CD4-positive, CD25-positive, alpha-beta regulatory T cell (primary cell): ENCODE measurements at regions not wholly inside any gene's neighbourhood (a gene's known extent, or its start where the extent isn't known, plus 50 kb on each side); places are given as distances from the start of the nearest gene placed in this dataset.
A peak's percentile ranks its signal among the peaks of the same experiment; 100 is the strongest.
"Not testable (repeated sequence)": the region's sequence is repeated elsewhere in the genome, so short reads cannot be mapped to it uniquely, and the experiment has no call there.

Source experiments
- ATAC-seq, 2 donors: fragments of 150-1000 bp; cut with Tn5 transposase; one replicate each; pipeline ENCODE4 v1.10.0; 2021; ENCODE audit warnings: low read depth in 2 of 2, moderate number of reproducible peaks in 2 of 2, moderate library complexity in 1 of 2
- DNase-seq, 3 donors: peaks; one replicate each; pipeline versions ENCODE4 v3.0.0 to v3.0.0-alpha.2; 2012 to 2022; ENCODE audit warnings: mixed read lengths in 1 of 3
- H3K27ac ChIP-seq: one replicate; pipeline ENCODE4 v1.7.0; 2013; ENCODE audit warnings: mild to moderate bottlenecking, low read length; ENCODE audit not compliant: insufficient read depth, poor library complexity, severe bottlenecking
- H3K27me3 ChIP-seq: one replicate; pipeline ENCODE4 v1.7.0; 2013; ENCODE audit warnings: low read length; ENCODE audit not compliant: control insufficient read depth, insufficient read depth
- H3K36me3 ChIP-seq: one replicate; pipeline ENCODE4 v1.7.0; 2013; ENCODE audit warnings: mild to moderate bottlenecking, low read length, moderate library complexity; ENCODE audit not compliant: control insufficient read depth, insufficient read depth
- H3K4me1 ChIP-seq: 2 replicates; pipeline ENCODE4 v1.7.0; 2013; ENCODE audit warnings: mild to moderate bottlenecking, low read length; ENCODE audit not compliant: insufficient read depth, control insufficient read depth, poor library complexity, severe bottlenecking
- H3K4me3 ChIP-seq: one replicate; pipeline ENCODE4 v1.7.0; 2013; ENCODE audit warnings: low read depth, mild to moderate bottlenecking, low read length, moderate library complexity
- H3K9me3 ChIP-seq, 2 experiments: 1 replicate in 1 of 2; 2 replicates in 1 of 2; pipeline ENCODE4 v1.7.0; 2013; ENCODE audit warnings: low read length in 2 of 2, mild to moderate bottlenecking in 1 of 2, moderate library complexity in 1 of 2; ENCODE audit not compliant: control insufficient read depth in 2 of 2
- H3K27ac Mint-ChIP-seq, 3 donors: one replicate each; pipeline ENCODE4 v1.8.0; 2020 to 2022; ENCODE audit warnings: mild to moderate bottlenecking in 3 of 3, mixed read lengths in 3 of 3, moderate library complexity in 2 of 3
- H3K27me3 Mint-ChIP-seq: one replicate; pipeline ENCODE4 v1.8.0; 2022; ENCODE audit warnings: mild to moderate bottlenecking, mixed read lengths
- H3K36me3 Mint-ChIP-seq: one replicate; pipeline ENCODE4 v1.8.0; 2020; ENCODE audit warnings: mixed read lengths
- H3K4me1 Mint-ChIP-seq, 4 donors: one replicate each; pipeline ENCODE4 v1.8.0; 2020 to 2022; ENCODE audit warnings: mixed read lengths in 4 of 4, mild to moderate bottlenecking in 1 of 4
- H3K4me3 Mint-ChIP-seq, 4 donors: one replicate each; pipeline ENCODE4 v1.8.0; 2020 to 2022; ENCODE audit warnings: mild to moderate bottlenecking in 4 of 4, mixed read lengths in 4 of 4, moderate library complexity in 3 of 4
- H3K9me3 Mint-ChIP-seq, 7 donors: one replicate each; pipeline ENCODE4 v1.8.0; 2020 to 2022; ENCODE audit warnings: mixed read lengths in 7 of 7, mild to moderate bottlenecking in 3 of 7, moderate library complexity in 2 of 7

DNA sequence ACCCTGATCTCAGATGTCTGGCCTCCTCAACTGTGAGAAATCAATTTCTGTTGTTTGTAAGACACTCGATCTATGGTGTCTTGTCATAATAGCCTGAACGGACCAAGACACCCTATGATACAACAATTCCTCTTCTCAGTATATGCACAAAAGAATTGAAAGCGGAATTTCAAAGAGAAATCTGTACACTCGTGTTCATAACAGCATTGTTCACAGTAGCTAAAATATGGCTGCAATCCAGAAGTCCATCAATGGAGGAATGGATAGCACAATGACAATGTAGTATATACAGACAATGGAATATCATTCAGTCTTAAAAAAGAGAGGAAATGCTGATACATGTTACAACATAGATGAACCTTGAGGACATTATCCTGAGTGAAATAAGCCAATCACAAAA, 354.6 kb downstream of the SFMBT2 start:
- no peak for DNase-seq
- H3K27me3 Mint-ChIP-seq, result peaks cover under 1% of the 10 kb centered on the region
- H3K27ac Mint-ChIP-seq, result no peak overlapping the region
- no peaks in the 10 kb centered on the region for H3K36me3 ChIP-seq
- no peaks in the 10 kb centered on the region for H3K4me1 ChIP-seq
- no peak overlapping the region for H3K27ac ChIP-seq
- no peaks in the 10 kb centered on the region for H3K36me3 Mint-ChIP-seq
- peaks cover 2% of the 10 kb centered on the region for H3K27me3 ChIP-seq
- H3K4me1 Mint-ChIP-seq, result no peaks in the 10 kb centered on the region
- no peak overlapping the region for H3K4me3 Mint-ChIP-seq
- H3K9me3 ChIP-seq, result no peaks in the 10 kb centered on the region
- ATAC-seq, result no peak
- no peak overlapping the region for H3K4me3 ChIP-seq
- H3K9me3 Mint-ChIP-seq, result peaks cover 0 to 4% (median 0%) of the 10 kb centered on the region in 7 donors

DNA sequence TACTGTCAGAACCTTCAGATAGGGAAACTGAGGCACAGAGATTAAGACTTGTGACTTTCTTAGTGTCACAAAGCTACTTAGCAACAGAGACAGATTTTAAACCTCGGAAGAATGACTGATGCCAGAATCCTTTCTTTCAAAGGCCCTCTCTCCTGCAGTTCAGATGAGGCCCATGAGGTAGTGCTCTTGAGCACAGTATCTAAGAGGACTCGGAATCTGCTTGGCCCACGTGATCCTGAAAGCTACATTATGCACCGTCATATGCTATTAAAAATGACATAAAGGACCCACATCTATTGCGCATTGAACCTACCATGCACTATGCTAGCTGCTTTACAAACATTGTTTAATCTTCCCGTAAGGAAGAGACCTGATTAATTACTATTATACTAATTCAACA, 355.9 kb downstream of the SFMBT2 start:
- no peaks in the 10 kb centered on the region for H3K4me1 Mint-ChIP-seq
- Histone ChIP-seq H3K4me1 (no peaks in the 10 kb centered on the region), H3K4me3 (no peak overlapping the region), H3K36me3 (no peaks in the 10 kb centered on the region), H3K27ac (no peak overlapping the region), H3K9me3 (peaks cover 2% of the 10 kb centered on the region in 2 experiments), H3K27me3 (peaks cover 2% of the 10 kb centered on the region)
- H3K4me3 Mint-ChIP-seq, result no peak overlapping the region
- ATAC-seq, result no peak
- peaks cover 0 to 4% (median 2%) of the 10 kb centered on the region in 7 donors for H3K9me3 Mint-ChIP-seq
- H3K27me3 Mint-ChIP-seq, result peaks cover 5% of the 10 kb centered on the region
- no peak for DNase-seq
- no peaks in the 10 kb centered on the region for H3K36me3 Mint-ChIP-seq
- no peak overlapping the region for H3K27ac Mint-ChIP-seq

DNA sequence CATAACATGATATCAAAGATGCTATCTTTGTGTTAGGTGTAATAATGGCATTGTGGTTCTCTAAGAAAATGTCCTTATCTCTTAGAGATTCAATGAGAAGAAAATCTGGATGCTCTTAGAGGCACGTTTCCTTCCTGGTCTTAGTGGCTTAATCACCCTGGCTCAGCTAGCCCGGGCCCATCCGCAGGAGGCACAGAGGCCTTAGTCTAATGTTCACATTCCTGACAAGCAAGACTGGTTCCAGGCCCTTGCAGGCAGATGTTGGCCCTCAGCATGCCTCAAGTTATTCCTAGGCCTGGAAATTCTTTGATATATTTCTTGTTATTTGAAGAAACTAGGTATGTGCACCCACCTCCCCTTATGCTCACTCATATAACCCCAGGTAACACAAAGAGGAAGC, 357.6 kb downstream of the SFMBT2 start:
- H3K27me3 ChIP-seq, result peaks cover 2% of the 10 kb centered on the region
- H3K27ac ChIP-seq, result no peak overlapping the region
- Mint-ChIP-seq H3K4me1 (no peaks in the 10 kb centered on the region), H3K4me3 (no peak overlapping the region), H3K27ac (no peak overlapping the region), H3K9me3 (peaks cover 0 to 8% (median 2%) of the 10 kb centered on the region in 7 donors), H3K27me3 (peaks cover 5% of the 10 kb centered on the region), H3K36me3 (no peaks in the 10 kb centered on the region)
- peaks cover 2 to 4% of the 10 kb centered on the region in 2 experiments for H3K9me3 ChIP-seq
- ATAC-seq (no peak), DNase-seq (no peak)
- no peak overlapping the region for H3K4me3 ChIP-seq
- no peaks in the 10 kb centered on the region for H3K4me1 ChIP-seq
- no peaks in the 10 kb centered on the region for H3K36me3 ChIP-seq

DNA sequence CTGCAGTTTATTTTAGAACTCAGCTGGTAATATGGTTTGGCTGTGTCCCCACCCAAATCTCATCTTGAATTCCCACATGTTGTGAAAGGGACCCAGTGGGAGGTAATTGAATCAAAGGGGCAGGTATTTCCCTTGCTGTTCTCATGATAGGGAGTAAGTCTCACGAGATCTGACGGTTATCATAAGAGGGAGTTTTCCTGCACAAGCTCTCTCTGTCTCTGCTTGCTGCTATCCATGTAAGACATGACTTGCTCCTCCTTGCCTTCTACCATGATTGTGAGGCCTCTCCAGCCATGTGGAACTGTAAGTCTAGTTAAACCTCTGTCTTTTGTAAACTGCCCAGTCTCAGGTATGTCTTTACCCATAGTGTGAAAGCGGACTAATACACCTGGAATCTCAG, 360.8 kb downstream of the SFMBT2 start:
- not testable (repeated sequence) for H3K36me3 ChIP-seq, ATAC-seq, H3K4me1 Mint-ChIP-seq, H3K27ac Mint-ChIP-seq, H3K36me3 Mint-ChIP-seq, DNase-seq, H3K9me3 Mint-ChIP-seq, H3K27ac ChIP-seq, H3K4me3 ChIP-seq, H3K4me1 ChIP-seq, H3K27me3 ChIP-seq, H3K9me3 ChIP-seq, H3K4me3 Mint-ChIP-seq, H3K27me3 Mint-ChIP-seq

DNA sequence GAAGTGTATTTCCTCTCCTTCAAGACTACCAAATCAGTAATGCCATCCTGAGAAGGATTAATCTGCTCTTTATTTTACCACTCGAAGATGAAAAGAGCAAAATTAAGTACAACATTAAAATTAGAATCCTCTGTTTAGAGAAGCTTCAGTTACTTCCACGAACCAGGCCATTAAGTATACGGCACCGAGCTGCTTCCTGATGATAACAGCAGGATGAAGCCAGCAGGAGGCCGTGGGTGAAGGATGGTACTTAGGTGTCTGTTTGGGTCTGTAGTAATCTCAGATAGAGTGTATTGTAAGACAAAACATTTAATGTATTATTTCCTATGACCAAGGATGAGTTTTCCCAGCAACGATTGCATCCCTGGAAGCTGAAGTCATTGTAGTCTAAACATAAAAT, 362.8 kb downstream of the SFMBT2 start:
- no peak overlapping the region for H3K27ac ChIP-seq
- Mint-ChIP-seq H3K36me3 (no peaks in the 10 kb centered on the region), H3K9me3 (peaks cover 0 to 8% (median 1%) of the 10 kb centered on the region in 7 donors), H3K4me3 (no peak overlapping the region), H3K4me1 (peaks cover 0 to 5% (median 0%) of the 10 kb centered on the region in 4 donors), H3K27ac (no peak overlapping the region), H3K27me3 (peaks cover 5% of the 10 kb centered on the region)
- ATAC-seq (no peak), DNase-seq (no peak)
- H3K36me3 ChIP-seq, result no peaks in the 10 kb centered on the region
- H3K4me1 ChIP-seq, result no peaks in the 10 kb centered on the region
- H3K27me3 ChIP-seq, result peaks cover 5% of the 10 kb centered on the region
- H3K9me3 ChIP-seq, result peaks cover 2 to 4% of the 10 kb centered on the region in 2 experiments
- H3K4me3 ChIP-seq, result no peak overlapping the region

DNA sequence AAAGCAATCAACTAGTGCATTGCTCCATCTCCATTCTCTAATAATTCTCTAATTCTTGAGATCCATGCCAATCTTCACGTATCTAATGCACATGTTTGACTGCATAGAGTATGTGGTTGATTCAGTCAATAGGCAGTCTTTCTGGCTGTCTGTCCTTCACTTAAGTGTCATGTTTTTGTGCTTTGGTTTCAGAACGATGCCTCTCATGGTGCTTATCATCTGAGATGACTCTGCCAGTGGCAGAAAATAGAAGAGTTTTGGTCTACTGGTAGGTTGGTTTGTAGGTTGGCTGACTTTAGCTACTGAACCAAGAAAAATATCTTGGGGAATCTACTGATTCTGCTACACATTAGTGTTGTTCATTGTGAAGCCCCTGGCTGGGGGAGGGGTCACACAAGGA, 364.2 kb downstream of the SFMBT2 start:
- Histone ChIP-seq H3K9me3 (peaks cover 2 to 4% of the 10 kb centered on the region in 2 experiments), H3K27ac (no peak overlapping the region), H3K4me3 (no peak overlapping the region), H3K27me3 (peaks cover 3% of the 10 kb centered on the region), H3K4me1 (no peaks in the 10 kb centered on the region), H3K36me3 (no peaks in the 10 kb centered on the region)
- no peak overlapping the region for H3K4me3 Mint-ChIP-seq
- DNase-seq (no peak), ATAC-seq (no peak)
- H3K36me3 Mint-ChIP-seq, result no peaks in the 10 kb centered on the region
- peaks cover 0 to 5% (median 0%) of the 10 kb centered on the region in 4 donors for H3K4me1 Mint-ChIP-seq
- no peak overlapping the region for H3K27ac Mint-ChIP-seq
- H3K9me3 Mint-ChIP-seq, result peaks cover 0 to 8% (median 1%) of the 10 kb centered on the region in 7 donors
- peaks cover 5% of the 10 kb centered on the region for H3K27me3 Mint-ChIP-seq

DNA sequence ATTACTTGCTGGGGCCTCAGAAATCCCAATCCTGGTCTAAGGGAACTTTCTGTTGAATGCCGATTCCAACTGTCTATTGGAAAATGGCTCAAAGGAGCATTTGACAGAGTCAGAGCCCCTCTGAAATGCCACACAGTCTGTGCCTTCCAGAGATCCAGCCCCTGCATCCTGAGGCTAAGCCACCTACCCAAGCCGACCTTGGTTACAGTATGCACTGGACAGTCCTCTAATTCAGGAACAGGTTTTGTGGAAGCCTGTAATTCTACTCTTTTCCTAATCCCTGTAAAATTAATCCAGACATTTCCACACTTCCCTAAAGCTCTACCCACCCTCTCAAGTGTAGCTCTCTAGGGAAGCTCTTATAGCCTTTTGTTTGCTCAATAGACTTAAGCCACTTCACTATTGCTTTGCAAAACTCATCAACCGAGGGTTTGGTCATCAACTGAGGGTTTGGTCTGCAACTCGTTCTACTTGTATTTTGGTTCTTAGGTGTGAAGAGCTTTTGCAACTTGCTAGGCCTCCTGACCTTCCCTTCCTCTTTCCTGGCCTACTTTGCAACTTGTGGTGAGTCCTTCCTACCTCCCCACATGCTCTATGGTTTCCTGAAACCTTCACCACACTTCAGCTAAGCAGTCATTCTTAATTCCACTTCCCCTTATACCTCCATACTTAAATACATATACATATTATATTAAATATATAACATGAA, 364.8 kb downstream of the SFMBT2 start:
- Mint-ChIP-seq H3K4me3 (no peak overlapping the region), H3K27ac (no peak overlapping the region), H3K4me1 (peaks cover 0 to 5% (median 0%) of the 10 kb centered on the region in 4 donors)

DNA sequence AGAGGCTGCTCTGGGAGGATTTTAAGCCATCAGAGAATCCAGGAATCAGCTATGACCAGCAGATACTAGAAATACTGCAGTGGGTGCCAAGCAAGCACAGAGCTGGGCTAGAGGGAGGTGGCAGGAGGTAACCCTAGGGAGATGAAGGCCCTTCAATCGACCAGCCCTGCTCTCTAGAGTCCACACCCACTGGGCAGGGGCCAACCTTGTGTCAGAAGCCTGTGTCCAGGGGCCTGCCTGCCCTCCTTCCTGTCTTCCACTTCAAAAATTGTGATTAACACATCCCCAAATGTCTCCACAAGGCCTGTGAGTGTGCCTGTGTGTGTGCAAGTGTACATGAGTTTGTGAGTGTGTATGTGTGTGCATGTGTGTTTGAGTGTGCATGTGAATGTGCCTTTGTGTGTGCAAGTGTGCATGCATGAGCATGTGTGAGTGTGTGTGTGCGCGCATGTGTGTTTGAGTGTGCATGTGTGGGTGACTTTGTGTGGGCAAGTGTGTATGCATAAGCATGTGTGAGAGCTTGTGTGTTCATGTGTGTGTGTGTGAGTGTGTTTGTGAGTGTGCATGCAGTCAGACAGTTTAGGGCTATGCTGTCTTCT, 367.7 kb downstream of the SFMBT2 start:
- Histone ChIP-seq H3K4me1 (no peaks in the 10 kb centered on the region), H3K4me3 (no peak overlapping the region), H3K27ac (no peak overlapping the region), H3K27me3 (peaks cover 3% of the 10 kb centered on the region), H3K9me3 (no peaks in the 10 kb centered on the region), H3K36me3 (no peaks in the 10 kb centered on the region)
- Mint-ChIP-seq H3K36me3 (no peaks in the 10 kb centered on the region), H3K27ac (no peak overlapping the region), H3K4me3 (no peak overlapping the region), H3K4me1 (peaks cover 0 to 5% (median 0%) of the 10 kb centered on the region in 4 donors), H3K27me3 (peaks cover 10% of the 10 kb centered on the region), H3K9me3 (peaks cover 0 to 1% (median 0%) of the 10 kb centered on the region in 7 donors)
- DNase-seq (no peak), ATAC-seq (no peak)

More for the DNA sequence above, 364.8 kb downstream of the SFMBT2 start:
- no peaks in the 10 kb centered on the region for H3K36me3 ChIP-seq
- H3K4me3 ChIP-seq, result no peak overlapping the region
- H3K27me3 ChIP-seq, result peaks cover 3% of the 10 kb centered on the region
- Mint-ChIP-seq H3K36me3 (no peaks in the 10 kb centered on the region), H3K9me3 (peaks cover 0 to 8% (median 0%) of the 10 kb centered on the region in 7 donors), H3K27me3 (peaks cover 3% of the 10 kb centered on the region)
- no peaks in the 10 kb centered on the region for H3K4me1 ChIP-seq
- H3K9me3 ChIP-seq, result peaks cover 2 to 4% of the 10 kb centered on the region in 2 experiments
- DNase-seq (no peak), ATAC-seq (peak in 1 of 2 donors; percentile 37)
- no peak overlapping the region for H3K27ac ChIP-seq
